NCI-H2196 (cell line): ENCODE measurements at regions not wholly inside any gene's neighbourhood (a gene's known extent, or its start where the extent isn't known, plus 50 kb on each side); places are given as distances from the start of the nearest gene placed in this dataset.

ENCODE experiments used
- DNase-seq: peaks from one replicate; lab custom pipeline; 2025; ENCODE audit not compliant: unreplicated experiment; lab: John Stamatoyannopoulos, UW

- no peak for DNase-seq
These were observed 732.8 kb upstream of the CITED2 start for GRCh38 chr6:140107216-140107615.

- no peak for DNase-seq
These were observed 731.4 kb upstream of the CITED2 start for GRCh38 chr6:140105857-140106256.

GRCh38 chr6:140105241-140105640, 730.8 kb upstream of the CITED2 start:
- DNase-seq, result no peak

- DNase-seq, result no peak
These were observed 727.4 kb upstream of the CITED2 start for GRCh38 chr6:140101818-140102217.

GRCh38 chr6:140101367-140101766, 726.9 kb upstream of the CITED2 start:
- no peak for DNase-seq

GRCh38 chr6:140095532-140095931, 721.1 kb upstream of the CITED2 start:
- no peak for DNase-seq

GRCh38 chr6:140091895-140092294, 717.4 kb upstream of the CITED2 start:
- no peak for DNase-seq

- DNase-seq, result no peak
These were observed 716.4 kb upstream of the CITED2 start for GRCh38 chr6:140090871-140091270.

GRCh38 chr6:140083375-140083774, 708.9 kb upstream of the CITED2 start:
- no peak for DNase-seq

- DNase-seq, result no peak
These were observed 708.4 kb upstream of the CITED2 start for GRCh38 chr6:140082867-140083297.

- no peak for DNase-seq
These were observed 704.9 kb upstream of the CITED2 start for GRCh38 chr6:140079328-140079727.

- DNase-seq, result no peak
These were observed 704.2 kb upstream of the CITED2 start for GRCh38 chr6:140078561-140079125.

GRCh38 chr6:140077827-140078560, 703.5 kb upstream of the CITED2 start:
- DNase-seq, result no peak

- no peak for DNase-seq
These were observed 701.7 kb upstream of the CITED2 start for GRCh38 chr6:140076105-140076504.

GRCh38 chr6:140073456-140073855, 699.0 kb upstream of the CITED2 start:
- DNase-seq, result no peak

- DNase-seq, result no peak
These were observed 697.2 kb upstream of the CITED2 start for GRCh38 chr6:140071601-140072062.

GRCh38 chr6:140070846-140071473, 696.5 kb upstream of the CITED2 start:
- peak; percentile 10 for DNase-seq

- no peak for DNase-seq
These were observed 695.1 kb upstream of the CITED2 start for GRCh38 chr6:140069576-140069975.

- no peak for DNase-seq
These were observed 694.4 kb upstream of the CITED2 start for GRCh38 chr6:140068801-140069200.

GRCh38 chr6:140064366-140064765, 689.9 kb upstream of the CITED2 start:
- no peak for DNase-seq

- no peak for DNase-seq
These were observed 688.6 kb upstream of the CITED2 start for GRCh38 chr6:140063021-140063399.
